ENCODE measurements at regions not wholly inside any gene's neighbourhood (a gene's known extent, or its start where the extent isn't known, plus 50 kb on each side); places are given as distances from the start of the nearest gene placed in this dataset.
"Not testable (repeated sequence)": the region's sequence is repeated elsewhere in the genome, so short reads cannot be mapped to it uniquely, and the experiment has no call there.

DNA sequence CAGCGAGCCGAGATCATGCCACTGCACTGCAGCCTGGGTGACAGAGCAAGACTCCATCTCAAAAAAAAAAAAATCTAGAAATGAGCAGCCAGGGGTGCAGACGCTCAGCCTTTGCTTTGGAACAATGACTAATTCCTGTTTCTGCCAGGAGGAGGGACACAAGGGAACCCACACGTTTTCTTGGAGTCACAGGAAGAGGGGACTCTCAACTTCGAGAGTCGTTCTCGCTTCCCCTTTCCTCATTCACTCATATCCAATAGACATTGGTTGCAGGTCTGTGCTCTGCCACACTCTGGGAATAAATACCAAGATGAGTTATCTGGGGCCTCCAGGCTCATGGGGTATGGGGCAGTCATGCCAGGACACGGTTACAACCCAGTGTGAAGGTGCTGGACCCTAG is 91.5 kb upstream of the RREB1 start:
- DNase-seq (ENCODE audit: low read depth): no peak

- DNase-seq (ENCODE audit: low read depth): no peak
Observed at GRCh38 chr6:7021301-7021700, 86.5 kb upstream of the RREB1 start.

DNA sequence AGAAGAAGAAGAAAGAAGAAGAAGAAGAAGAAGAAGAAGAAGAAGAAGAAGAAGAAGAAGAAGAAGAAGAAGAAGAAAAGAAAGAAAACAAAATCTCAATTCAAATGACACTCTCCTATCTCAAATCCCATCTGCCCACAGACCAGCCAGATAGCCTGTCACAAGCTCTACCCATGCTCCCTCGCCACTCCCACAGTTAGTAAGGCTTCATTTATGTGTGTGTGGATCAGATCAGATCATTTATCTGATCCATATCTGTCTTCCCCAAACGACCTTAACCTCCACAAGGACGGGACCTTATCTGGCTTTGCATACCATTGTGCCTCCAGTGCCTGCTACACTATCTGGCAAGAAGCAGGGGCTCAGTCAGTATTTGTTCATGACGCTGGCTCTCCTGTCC is 81.9 kb upstream of the RREB1 start:
- no peak for DNase-seq (ENCODE audit: low read depth)

GRCh38 chr6:7028963-7029362 is 78.8 kb upstream of the RREB1 start:
- not testable (repeated sequence) for DNase-seq (ENCODE audit: low read depth)

- DNase-seq (ENCODE audit: low read depth): not testable (repeated sequence)
Observed at GRCh38 chr6:7030968-7031367, 76.8 kb upstream of the RREB1 start.

DNA sequence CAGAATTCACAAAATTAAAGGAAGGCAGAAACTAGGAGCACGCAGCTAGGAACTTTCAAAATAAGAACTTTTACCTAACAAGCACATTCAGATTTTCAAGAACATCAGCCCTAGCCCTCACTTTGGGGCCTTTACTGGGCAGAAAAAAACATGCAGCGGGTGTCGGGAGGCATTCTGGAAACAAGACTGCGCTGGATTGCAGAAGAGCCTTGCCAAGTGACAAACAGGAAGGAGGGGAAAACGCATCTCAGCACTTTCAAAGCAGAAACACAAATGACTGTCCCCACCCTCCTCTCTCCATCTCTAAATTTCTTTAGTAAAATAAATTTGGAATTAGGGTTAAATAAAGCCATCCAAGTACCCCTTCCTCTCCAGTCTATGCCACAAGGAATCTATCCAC is 74.6 kb upstream of the RREB1 start:
- no peak for DNase-seq (ENCODE audit: low read depth)

DNA sequence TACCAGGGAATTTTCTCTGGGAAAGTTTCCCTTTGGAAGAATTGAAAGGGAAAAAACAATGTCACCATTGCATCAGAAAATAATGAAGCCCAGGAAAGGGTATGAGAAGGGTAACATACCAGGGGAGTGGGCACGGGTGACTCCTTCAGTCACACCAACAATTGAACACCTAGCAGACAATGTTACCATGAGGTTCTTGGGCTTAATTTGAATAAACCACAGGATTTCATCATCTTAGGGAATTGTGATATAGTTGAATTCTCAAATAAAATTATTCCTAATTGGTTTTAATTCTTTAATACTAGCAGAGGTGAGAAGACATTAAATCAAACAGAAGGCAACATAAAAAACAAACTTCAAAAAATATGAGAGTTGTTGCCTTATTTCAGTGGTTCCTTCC is 73.7 kb upstream of the RREB1 start:
- no peak for DNase-seq (ENCODE audit: low read depth)

DNA sequence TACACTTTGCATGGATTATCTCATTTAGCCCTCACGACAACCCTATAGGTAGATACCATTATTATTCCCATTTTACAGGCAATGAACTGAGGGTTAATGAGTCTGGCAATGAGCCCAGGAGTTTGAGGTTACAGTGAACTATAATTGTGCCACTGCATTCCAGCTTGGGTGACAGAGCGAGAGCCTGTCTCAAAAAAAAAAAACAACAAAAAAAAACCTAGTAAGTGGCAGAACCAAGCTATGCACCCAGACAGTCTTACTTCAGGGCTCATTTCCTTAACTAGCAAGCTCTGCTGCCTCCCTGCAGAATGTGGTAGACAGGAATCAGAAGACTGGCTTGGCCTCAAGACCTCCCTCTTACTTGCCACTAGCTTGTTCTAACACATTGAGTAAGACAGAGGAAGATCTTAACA is 71.9 kb upstream of the RREB1 start:
- DNase-seq (ENCODE audit: low read depth): no peak

GRCh38 chr6:7041511-7042026 is 66.2 kb upstream of the RREB1 start:
- DNase-seq (ENCODE audit: low read depth): no peak

- DNase-seq (ENCODE audit: low read depth): no peak
Observed at GRCh38 chr6:7042056-7042653, 65.6 kb upstream of the RREB1 start.

DNA sequence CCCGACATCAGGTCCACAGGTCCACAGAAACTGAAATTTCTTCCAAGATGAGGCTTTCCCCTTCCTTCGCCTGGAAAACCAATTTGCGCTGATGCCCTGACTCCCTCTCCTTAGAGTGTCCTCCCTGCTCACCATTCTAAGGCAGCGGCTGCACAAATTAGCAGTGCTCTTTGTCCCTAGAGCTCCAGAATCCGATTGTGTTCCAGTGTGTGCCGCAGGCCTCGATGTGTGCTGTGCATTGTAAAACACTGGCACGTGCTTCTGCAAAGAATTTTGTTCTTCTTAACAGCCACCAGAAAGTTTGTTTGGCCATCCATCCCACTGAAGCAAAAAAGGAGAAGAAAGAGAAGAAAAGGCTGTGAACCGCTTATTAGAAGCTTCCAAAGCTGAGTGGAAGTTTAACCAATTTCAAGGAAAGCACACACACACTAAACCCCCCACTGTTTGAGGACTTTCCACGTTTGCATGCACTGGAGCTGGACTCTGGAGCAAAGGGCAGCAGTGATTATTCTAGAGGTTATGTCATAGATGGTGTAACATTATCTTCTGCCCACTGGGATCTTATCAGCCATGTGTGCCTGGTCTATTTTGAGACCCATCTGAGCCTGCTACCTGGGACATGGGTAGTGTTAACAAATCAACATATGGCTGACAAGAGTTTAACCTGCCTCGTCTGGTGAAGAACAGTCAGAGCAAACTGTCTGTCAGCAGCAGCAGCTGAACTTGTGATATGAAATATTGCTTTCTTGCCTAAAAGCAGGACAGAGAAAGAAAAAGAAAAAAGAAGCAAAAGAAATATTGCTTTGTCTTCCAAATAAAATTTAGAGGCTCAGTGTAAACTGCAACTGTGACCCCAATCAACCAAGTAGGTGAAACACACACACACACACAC is 64.9 kb upstream of the RREB1 start:
- no peak for DNase-seq (ENCODE audit: low read depth)

GRCh38 chr6:7045331-7045730 is 62.4 kb upstream of the RREB1 start:
- DNase-seq (ENCODE audit: low read depth): no peak

GRCh38 chr6:7045746-7046145 is 62.0 kb upstream of the RREB1 start:
- DNase-seq (ENCODE audit: low read depth): no peak

GRCh38 chr6:7047128-7047527 is 60.6 kb upstream of the RREB1 start:
- DNase-seq (ENCODE audit: low read depth): no peak

- no peak for DNase-seq (ENCODE audit: low read depth)
Observed at GRCh38 chr6:7047966-7048365, 59.8 kb upstream of the RREB1 start.

DNA sequence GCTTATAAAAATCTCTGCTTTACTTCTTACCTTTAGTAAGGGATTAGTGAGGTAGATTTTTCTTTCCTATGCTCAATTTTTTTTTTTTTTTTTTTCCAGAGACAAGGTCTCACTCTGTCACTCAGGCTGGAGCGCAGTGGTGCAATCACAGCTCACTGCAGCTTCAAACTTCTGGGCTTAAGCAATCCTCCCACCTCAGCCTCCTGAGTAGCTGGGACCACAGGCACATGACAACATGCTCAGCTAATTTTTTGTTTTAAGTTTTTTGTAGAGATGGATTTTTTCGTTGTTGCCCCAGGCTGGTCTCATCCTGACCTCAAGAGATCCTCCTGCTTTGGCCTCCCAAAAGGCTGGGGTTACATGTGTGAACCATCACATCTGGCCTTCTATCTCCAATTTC is 58.9 kb upstream of the RREB1 start:
- DNase-seq (ENCODE audit: low read depth): no peak

GRCh38 chr6:7050004-7050403 is 57.8 kb upstream of the RREB1 start:
- DNase-seq (ENCODE audit: low read depth): no peak

GRCh38 chr6:7050872-7051779 is 56.6 kb upstream of the RREB1 start:
- no peak for DNase-seq (ENCODE audit: low read depth)

- peak; percentile 14 for DNase-seq (ENCODE audit: low read depth)
Observed at GRCh38 chr6:7051780-7052442, 55.9 kb upstream of the RREB1 start.

- no peak for DNase-seq (ENCODE audit: low read depth)
Observed at GRCh38 chr6:7052443-7053011, 55.2 kb upstream of the RREB1 start.

DNA sequence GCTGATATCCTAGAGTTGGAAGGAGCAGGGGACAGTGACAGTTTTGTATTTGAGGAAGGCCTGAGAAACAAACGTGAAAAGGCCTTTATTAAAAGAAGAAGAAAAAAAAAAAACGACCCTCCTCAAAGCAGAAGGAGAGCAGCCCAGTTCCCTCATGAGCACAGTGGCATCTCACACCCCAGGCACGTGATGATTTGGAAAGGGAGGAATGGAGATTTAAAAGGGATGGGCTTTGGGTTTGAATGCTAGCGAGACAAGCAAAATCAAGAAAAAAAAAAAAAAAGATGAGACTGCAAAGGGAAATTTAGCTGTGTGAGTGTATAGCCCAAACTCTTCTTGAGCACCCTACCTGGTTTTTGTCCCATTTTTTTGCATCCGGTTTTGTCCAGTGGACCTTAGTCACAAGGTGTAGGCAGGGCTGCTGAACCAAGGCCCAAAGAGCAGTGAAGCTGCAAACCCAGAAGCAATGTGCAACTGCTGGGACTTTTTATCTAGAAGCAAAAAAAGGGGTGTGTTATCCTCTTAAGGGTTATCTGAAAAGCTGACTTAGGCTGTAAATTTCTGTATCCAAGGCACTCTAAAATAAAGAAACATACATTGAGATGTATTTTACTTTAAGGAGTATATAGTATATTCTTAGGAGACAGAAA is 54.5 kb upstream of the RREB1 start:
- DNase-seq (ENCODE audit: low read depth): no peak

Measured in stimulated activated CD8-positive, alpha-beta memory T cell treated with anti-CD3 and anti-CD28 coated beads, Interleukin-15, amount 100 ng/mL, for 1 hour (primary cell).